ENCODE measurements at regions not wholly inside any gene's neighbourhood (a gene's known extent, or its start where the extent isn't known, plus 50 kb on each side); places are given as distances from the start of the nearest gene placed in this dataset.
"Not testable (repeated sequence)": the region's sequence is repeated elsewhere in the genome, so short reads cannot be mapped to it uniquely, and the experiment has no call there.

DNA sequence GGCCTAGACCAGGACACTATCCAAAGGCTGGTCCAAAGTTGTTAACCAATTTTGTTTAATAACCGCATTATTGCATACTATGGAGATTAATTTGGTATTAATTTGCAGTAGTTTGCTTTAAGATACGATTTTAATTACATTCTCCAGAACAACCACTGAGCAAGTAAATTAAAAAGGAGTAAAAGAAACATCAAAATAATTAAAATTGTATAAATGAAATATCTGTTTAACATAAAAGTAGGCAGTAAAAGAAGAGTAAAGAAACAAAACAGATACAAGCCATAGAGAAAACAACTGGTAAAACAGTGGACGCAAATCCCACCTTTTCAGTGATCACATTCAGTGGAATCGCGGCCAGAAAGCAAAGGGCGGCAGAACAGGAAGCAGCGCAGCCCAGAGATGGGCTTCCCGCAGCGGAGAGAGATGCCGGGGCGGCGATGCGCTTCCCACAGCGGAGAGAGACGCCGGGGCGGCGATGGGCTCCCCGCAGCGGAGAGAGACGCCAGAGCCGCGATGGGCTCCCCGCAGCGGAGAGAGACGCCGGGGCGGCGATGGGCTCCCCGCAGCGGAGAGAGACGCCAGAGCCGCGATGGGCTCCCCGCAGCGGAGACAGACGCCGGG is 176.8 kb downstream of the RTP5 start:
- Histone ChIP-seq H3K4me3 (ENCODE audit: low read length) (peak overlapping the region; percentile 44), H3K9me3 (ENCODE audit: control insufficient read depth, low read length) (peaks cover 10% of the 10 kb centered on the region), H3K36me3 (ENCODE audit: control insufficient read depth, insufficient read depth, low read length, severe bottlenecking) (no peaks in the 10 kb centered on the region), H3K4me1 (ENCODE audit: control insufficient read depth, insufficient read depth, low read length) (no peaks in the 10 kb centered on the region), H3K27me3 (replicated peaks; ENCODE audit: control insufficient read depth, insufficient read depth, low read length) (peaks cover 63% of the 10 kb centered on the region), H3K9ac (ENCODE audit: low read length) (no peak overlapping the region)
- DNase-seq (ENCODE audit: low read depth): peak; percentile 27

DNA sequence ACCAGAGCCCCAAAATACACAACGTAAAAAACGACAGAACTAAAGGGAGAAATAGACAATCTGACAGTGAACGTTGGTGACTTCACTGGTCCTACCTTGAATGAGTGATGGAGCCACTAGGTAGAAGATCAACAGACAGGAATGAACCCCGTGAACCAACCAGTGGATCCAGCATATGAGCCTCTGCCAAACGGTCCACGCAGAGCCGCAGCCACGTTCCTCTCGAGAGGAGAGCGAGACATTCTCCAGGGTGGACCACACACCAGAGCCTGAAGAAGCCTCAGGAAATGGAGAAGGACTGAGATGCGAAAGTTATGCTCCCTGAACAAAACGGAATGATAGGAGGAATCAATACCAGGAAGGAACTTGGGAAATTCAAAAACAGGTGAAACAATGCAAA is 178.4 kb downstream of the RTP5 start:
- H3K4me1 ChIP-seq (ENCODE audit: control insufficient read depth, insufficient read depth, low read length): no peaks in the 10 kb centered on the region
- H3K36me3 ChIP-seq (ENCODE audit: control insufficient read depth, insufficient read depth, low read length, severe bottlenecking): no peaks in the 10 kb centered on the region
- peaks cover 60% of the 10 kb centered on the region for H3K27me3 ChIP-seq (replicated peaks; ENCODE audit: control insufficient read depth, insufficient read depth, low read length)
- H3K4me3 ChIP-seq (ENCODE audit: low read length): no peak overlapping the region
- H3K9ac ChIP-seq (ENCODE audit: low read length): no peak overlapping the region
- peaks cover 5% of the 10 kb centered on the region for H3K9me3 ChIP-seq (ENCODE audit: control insufficient read depth, low read length)
- no peak for DNase-seq (ENCODE audit: low read depth)

DNA sequence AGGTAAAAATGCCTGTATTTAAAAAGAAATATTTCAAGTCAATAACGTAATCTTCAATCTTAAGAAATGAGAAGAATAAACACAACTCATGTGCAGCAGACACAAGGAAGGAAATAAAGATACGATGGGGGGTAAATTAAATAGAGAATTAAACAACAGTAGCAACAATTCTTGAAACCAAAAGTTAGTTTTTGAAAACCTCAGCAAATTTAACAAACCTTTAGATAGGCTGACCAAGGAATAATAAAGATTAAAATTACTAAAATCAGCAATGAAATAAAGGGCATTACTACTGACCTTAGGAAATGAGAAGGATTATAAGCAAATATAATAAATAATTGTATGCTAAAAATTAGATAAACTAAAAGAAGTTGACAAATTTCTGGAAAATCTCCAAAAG is 178.9 kb downstream of the RTP5 start:
- peaks cover 60% of the 10 kb centered on the region for H3K27me3 ChIP-seq (replicated peaks; ENCODE audit: control insufficient read depth, insufficient read depth, low read length)

DNA sequence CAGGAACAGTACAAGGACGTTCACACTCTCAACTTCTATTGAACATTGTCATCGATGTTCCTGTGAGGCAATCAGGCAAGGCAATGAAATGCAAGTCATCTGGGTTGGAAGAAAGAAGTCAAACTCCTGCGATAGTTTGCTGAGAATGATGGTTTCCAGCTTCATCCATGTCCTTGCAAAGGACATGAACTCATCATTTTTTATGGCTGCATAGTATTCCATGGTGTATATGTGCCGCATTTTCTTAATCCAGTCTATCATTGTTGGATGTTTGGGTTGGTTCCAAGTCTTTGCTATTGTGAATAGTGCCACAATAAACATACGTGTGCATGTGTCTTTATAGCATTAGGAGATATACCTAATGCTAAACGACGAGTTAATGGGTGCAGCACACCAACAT is 180.0 kb downstream of the RTP5 start:
- H3K36me3 ChIP-seq (ENCODE audit: control insufficient read depth, insufficient read depth, low read length, severe bottlenecking); DNase-seq (ENCODE audit: low read depth); H3K9ac ChIP-seq (ENCODE audit: low read length); H3K9me3 ChIP-seq (ENCODE audit: control insufficient read depth, low read length); H3K4me3 ChIP-seq (ENCODE audit: low read length); H3K4me1 ChIP-seq (ENCODE audit: control insufficient read depth, insufficient read depth, low read length): not testable (repeated sequence)
- H3K27me3 ChIP-seq (replicated peaks; ENCODE audit: control insufficient read depth, insufficient read depth, low read length): peaks cover 60% of the 10 kb centered on the region

More for the DNA sequence above, 178.9 kb downstream of the RTP5 start:
- Histone ChIP-seq H3K4me3 (ENCODE audit: low read length) (no peak overlapping the region), H3K9ac (ENCODE audit: low read length) (no peak overlapping the region), H3K4me1 (ENCODE audit: control insufficient read depth, insufficient read depth, low read length) (no peaks in the 10 kb centered on the region), H3K9me3 (ENCODE audit: control insufficient read depth, low read length) (peaks cover 5% of the 10 kb centered on the region), H3K36me3 (ENCODE audit: control insufficient read depth, insufficient read depth, low read length, severe bottlenecking) (no peaks in the 10 kb centered on the region)
- DNase-seq (ENCODE audit: low read depth): no peak

DNA sequence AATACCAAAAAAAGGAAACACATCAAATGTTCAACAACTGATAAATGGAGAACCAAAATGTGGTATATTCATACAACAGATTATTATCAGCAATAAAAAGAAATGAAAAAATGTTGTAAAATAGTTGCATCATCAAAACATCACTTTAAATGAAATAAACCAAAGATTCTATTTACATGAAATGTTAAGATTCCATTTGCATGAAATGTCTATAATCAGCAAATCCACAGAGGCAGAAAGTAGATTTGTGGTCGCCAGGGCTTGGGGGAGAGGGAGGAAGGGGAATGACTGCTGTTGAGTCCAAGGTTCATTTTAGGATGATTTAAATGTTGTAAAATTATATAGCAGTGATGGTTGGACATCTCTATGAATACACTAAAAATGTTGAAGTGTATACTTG is 181.9 kb downstream of the RTP5 start:
- peaks cover 5% of the 10 kb centered on the region for H3K9me3 ChIP-seq (ENCODE audit: control insufficient read depth, low read length)
- H3K9ac ChIP-seq (ENCODE audit: low read length): no peak overlapping the region
- no peaks in the 10 kb centered on the region for H3K4me1 ChIP-seq (ENCODE audit: control insufficient read depth, insufficient read depth, low read length)
- no peak overlapping the region for H3K4me3 ChIP-seq (ENCODE audit: low read length)
- peak; percentile 37 for DNase-seq (ENCODE audit: low read depth)
- H3K27me3 ChIP-seq (replicated peaks; ENCODE audit: control insufficient read depth, insufficient read depth, low read length): peaks cover 63% of the 10 kb centered on the region
- no peaks in the 10 kb centered on the region for H3K36me3 ChIP-seq (ENCODE audit: control insufficient read depth, insufficient read depth, low read length, severe bottlenecking)

DNA sequence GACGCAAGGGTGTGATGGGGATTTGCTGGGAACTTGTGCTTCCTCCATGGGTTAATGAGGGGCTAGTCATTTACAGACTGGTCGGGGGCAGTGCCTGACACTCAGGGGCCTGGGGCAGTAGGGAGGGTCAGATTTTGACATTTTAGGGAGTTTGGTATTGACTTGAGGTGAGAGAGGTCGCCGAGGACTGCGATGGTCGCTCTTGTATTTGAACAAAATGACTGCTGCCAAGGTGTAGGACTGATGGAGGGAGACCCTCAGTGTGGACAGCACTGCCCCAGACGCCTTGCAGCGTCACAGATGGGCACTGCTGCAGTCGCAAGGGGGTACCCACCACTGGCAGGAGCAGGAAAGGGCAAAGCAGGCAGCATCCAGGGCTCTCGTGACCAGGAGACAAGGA is 182.9 kb downstream of the RTP5 start:
- peaks cover 5% of the 10 kb centered on the region for H3K9me3 ChIP-seq (ENCODE audit: control insufficient read depth, low read length)
- H3K9ac ChIP-seq (ENCODE audit: low read length): no peak overlapping the region
- H3K4me3 ChIP-seq (ENCODE audit: low read length): no peak overlapping the region
- H3K4me1 ChIP-seq (ENCODE audit: control insufficient read depth, insufficient read depth, low read length): no peaks in the 10 kb centered on the region
- no peak for DNase-seq (ENCODE audit: low read depth)
- no peaks in the 10 kb centered on the region for H3K36me3 ChIP-seq (ENCODE audit: control insufficient read depth, insufficient read depth, low read length, severe bottlenecking)
- peaks cover 72% of the 10 kb centered on the region for H3K27me3 ChIP-seq (replicated peaks; ENCODE audit: control insufficient read depth, insufficient read depth, low read length)

DNA sequence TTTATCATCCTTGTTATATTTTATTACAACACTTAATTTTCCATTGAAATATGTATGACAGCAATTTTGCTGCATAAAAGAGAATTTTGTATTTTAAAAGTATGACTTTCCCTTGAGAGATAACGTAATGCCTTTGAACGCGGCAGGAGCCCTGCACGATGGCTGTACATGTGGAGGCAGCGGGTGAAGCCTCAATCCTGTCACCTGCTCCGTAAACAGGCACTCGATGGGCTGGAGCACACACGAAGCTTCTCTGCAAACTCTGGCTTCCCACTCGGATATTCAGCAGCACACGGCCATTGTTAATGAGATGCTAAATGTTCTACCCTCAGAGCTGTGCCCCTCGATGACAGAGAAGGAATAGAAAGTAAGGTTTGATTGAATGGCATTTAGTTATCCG is 184.4 kb downstream of the RTP5 start:
- no peaks in the 10 kb centered on the region for H3K4me1 ChIP-seq (ENCODE audit: control insufficient read depth, insufficient read depth, low read length)
- peaks cover 67% of the 10 kb centered on the region for H3K27me3 ChIP-seq (replicated peaks; ENCODE audit: control insufficient read depth, insufficient read depth, low read length)
- no peaks in the 10 kb centered on the region for H3K36me3 ChIP-seq (ENCODE audit: control insufficient read depth, insufficient read depth, low read length, severe bottlenecking)
- H3K4me3 ChIP-seq (ENCODE audit: low read length): no peak overlapping the region
- peaks cover 3% of the 10 kb centered on the region for H3K9me3 ChIP-seq (ENCODE audit: control insufficient read depth, low read length)
- DNase-seq (ENCODE audit: low read depth): no peak
- H3K9ac ChIP-seq (ENCODE audit: low read length): no peak overlapping the region

DNA sequence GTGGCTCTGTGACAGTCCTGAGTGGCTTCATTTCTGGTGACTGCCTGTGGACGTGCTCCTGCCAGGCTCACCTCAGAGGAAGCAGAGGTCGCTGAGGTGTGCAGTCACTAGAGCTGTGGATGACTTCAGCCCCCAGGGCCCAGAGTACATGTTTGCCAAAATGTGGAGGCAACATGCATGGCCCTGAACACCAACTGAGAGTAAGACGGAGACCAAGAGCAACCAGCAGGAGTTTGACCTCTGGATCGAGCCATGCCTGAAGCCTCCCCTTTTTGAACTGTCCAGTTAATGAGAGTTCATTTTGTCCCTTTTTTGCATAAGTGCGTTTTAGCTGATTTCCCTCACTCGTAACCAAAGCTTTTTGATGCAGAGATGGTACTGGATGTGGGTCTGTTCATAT is 184.9 kb downstream of the RTP5 start:
- DNase-seq (ENCODE audit: low read depth): no peak
- peaks cover 62% of the 10 kb centered on the region for H3K27me3 ChIP-seq (replicated peaks; ENCODE audit: control insufficient read depth, insufficient read depth, low read length)
- no peaks in the 10 kb centered on the region for H3K36me3 ChIP-seq (ENCODE audit: control insufficient read depth, insufficient read depth, low read length, severe bottlenecking)

DNA sequence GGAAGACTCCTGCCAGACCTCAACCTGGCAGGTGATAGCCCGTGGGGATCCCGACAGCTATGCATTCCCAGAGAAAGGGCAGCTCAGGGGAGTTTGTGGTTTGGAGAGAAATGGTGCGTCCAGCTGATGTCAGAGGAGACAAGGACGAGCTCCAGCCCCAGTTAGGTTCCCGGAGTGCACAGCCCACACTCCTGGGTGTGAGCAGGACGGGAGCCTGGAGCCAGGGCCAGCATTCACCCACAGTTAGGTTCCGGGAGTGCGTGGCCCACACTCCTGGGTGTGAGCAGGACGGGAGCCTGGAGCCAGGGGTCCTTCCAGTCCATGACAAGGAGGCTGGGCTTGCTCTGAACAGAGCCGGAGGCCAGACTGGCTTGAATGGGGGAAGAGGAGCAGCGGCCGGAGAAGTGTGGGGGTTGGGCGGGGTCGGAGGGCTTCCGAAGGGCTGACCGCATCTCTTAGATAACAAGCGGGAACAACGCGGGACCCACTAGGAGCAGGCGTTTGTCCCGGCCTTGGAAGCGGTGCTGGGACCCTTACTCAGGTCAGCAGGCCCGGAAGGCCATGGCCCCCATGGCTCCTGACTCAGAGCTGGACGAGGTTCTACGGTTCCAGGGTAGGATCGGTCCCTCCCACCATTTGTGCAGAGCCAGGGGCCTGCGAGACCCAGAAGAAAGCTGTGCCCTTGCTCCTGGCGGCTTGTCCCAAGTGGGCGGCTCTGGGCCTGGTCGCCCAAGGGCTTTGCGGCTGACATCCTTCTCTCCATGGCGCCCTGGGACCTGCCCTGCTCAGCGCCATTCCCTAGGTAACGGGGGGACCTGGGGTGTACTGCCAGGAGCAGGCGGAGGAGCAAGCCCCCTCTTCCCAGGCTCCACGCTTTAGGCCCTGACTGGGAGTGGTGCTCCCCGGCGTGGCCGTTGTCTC is 185.6 kb downstream of the RTP5 start:
- Histone ChIP-seq H3K4me3 (ENCODE audit: low read length) (no peak overlapping the region), H3K27me3 (replicated peaks; ENCODE audit: control insufficient read depth, insufficient read depth, low read length) (peaks cover 61% of the 10 kb centered on the region), H3K9me3 (ENCODE audit: control insufficient read depth, low read length) (no peaks in the 10 kb centered on the region), H3K36me3 (ENCODE audit: control insufficient read depth, insufficient read depth, low read length, severe bottlenecking) (no peaks in the 10 kb centered on the region), H3K4me1 (ENCODE audit: control insufficient read depth, insufficient read depth, low read length) (no peaks in the 10 kb centered on the region), H3K9ac (ENCODE audit: low read length) (no peak overlapping the region)
- DNase-seq (ENCODE audit: low read depth): no peak

More for the DNA sequence above, 184.9 kb downstream of the RTP5 start:
- Histone ChIP-seq H3K4me3 (ENCODE audit: low read length) (no peak overlapping the region), H3K9me3 (ENCODE audit: control insufficient read depth, low read length) (peaks cover under 1% of the 10 kb centered on the region), H3K4me1 (ENCODE audit: control insufficient read depth, insufficient read depth, low read length) (no peaks in the 10 kb centered on the region), H3K9ac (ENCODE audit: low read length) (no peak overlapping the region)

DNA sequence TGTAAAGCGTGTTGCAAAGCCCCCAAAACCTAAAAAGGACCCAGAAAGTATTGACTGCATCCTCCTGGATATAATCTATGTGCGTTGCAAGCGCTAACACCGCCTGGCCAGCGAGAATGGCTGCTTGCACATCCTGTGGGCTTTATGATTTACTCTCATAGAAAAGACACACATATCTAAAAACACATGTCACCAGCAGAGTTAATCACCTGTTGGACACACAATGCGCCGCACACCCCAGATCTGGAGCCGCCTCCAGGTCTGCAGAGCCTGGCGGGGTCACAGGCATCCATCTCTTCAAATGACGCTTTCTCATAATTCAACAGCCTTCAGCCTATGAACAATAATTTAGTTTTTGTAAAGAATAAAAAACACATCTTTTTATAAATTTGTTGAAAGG is 186.5 kb downstream of the RTP5 start:
- Histone ChIP-seq H3K36me3 (ENCODE audit: control insufficient read depth, insufficient read depth, low read length, severe bottlenecking) (no peaks in the 10 kb centered on the region), H3K4me3 (ENCODE audit: low read length) (no peak overlapping the region), H3K9me3 (ENCODE audit: control insufficient read depth, low read length) (no peaks in the 10 kb centered on the region), H3K9ac (ENCODE audit: low read length) (no peak overlapping the region), H3K27me3 (replicated peaks; ENCODE audit: control insufficient read depth, insufficient read depth, low read length) (peaks cover 56% of the 10 kb centered on the region), H3K4me1 (ENCODE audit: control insufficient read depth, insufficient read depth, low read length) (no peaks in the 10 kb centered on the region)
- DNase-seq (ENCODE audit: low read depth): no peak

DNA sequence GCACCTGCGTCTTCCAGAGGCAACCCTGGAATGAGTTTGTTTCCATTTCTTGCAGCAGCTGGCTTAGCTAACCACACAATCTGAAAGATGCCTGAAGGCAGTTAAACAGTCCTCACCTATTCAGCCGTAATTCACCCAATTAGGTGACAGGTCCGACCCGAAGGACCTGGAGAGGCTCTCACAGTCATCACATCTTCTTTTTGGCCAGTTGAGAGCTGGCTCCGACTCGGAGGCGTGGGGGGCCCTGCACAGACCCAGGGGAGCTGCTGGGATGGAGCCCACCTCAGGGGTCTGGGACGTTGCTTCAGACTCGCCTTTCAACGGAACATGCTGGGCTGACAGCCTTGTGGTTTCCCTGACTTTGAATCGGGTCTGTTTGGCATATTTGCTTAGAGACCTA is 187.3 kb downstream of the RTP5 start:
- H3K9me3 ChIP-seq (ENCODE audit: control insufficient read depth, low read length): no peaks in the 10 kb centered on the region
- H3K9ac ChIP-seq (ENCODE audit: low read length): no peak overlapping the region
- H3K36me3 ChIP-seq (ENCODE audit: control insufficient read depth, insufficient read depth, low read length, severe bottlenecking): no peaks in the 10 kb centered on the region
- H3K4me3 ChIP-seq (ENCODE audit: low read length): no peak overlapping the region
- H3K27me3 ChIP-seq (replicated peaks; ENCODE audit: control insufficient read depth, insufficient read depth, low read length): peaks cover 54% of the 10 kb centered on the region
- DNase-seq (ENCODE audit: low read depth): no peak
- H3K4me1 ChIP-seq (ENCODE audit: control insufficient read depth, insufficient read depth, low read length): no peaks in the 10 kb centered on the region

All from adipocyte (in vitro differentiated cells).